Sigmoid colon (tissue), 4 donors: ENCODE measurements at regions not wholly inside any gene's neighbourhood (a gene's known extent, or its start where the extent isn't known, plus 50 kb on each side); places are given as distances from the start of the nearest gene placed in this dataset.

Source experiments
- CTCF ChIP-seq, 4 experiments: fragments of 450-650 bp in 3 of 4; fragments of 200-600 bp in 1 of 4; IDR thresholded peaks; one replicate each; pipeline ENCODE4 v1.5.1; 2016 to 2019; ENCODE audit warnings: antibody characterized with exemption in 4 of 4, mild to moderate bottlenecking in 3 of 4, moderate library complexity in 2 of 4
- POLR2AphosphoS5 ChIP-seq, 4 donors: sonication (generic); formaldehyde crosslinking; IDR thresholded peaks; one replicate each; pipeline ENCODE4 v1.6.1; 2017; ENCODE audit warnings: antibody characterized with exemption in 4 of 4

- TF ChIP-seq CTCF (IDR thresholded peaks at IDR 0.05): no peak
- no peak for TF ChIP-seq POLR2AphosphoS5 (IDR thresholded peaks at IDR 0.05)
Observed at GRCh38 chr5:60448600-60448999, 251.4 kb downstream of the DEPDC1B start.
